Keratinocyte (primary cell): ENCODE measurements at regions not wholly inside any gene's neighbourhood (a gene's known extent, or its start where the extent isn't known, plus 50 kb on each side); places are given as distances from the start of the nearest gene placed in this dataset.
"Not testable (repeated sequence)": the region's sequence is repeated elsewhere in the genome, so short reads cannot be mapped to it uniquely, and the experiment has no call there.

ENCODE experiments used
- DNase-seq: peaks from one replicate; pipeline ENCODE4 v3.0.0-alpha.2; 2011; ENCODE audit warnings: low read depth, missing footprints, low spot score
- FAIRE-seq: peaks from 2 replicates; lab custom pipeline; 2011; peaks lifted over from hg19 to GRCh38; lab: Jason Lieb, UNC
- H2AFZ ChIP-seq: 2 replicates; pipeline ENCODE4 v1.6.0; 2012; ENCODE audit warnings: low read length, control low read depth, inconsistent platforms; ENCODE audit not compliant: control insufficient read depth
- H3K27ac ChIP-seq: 2 replicates; pipeline ENCODE4 v1.5.1; 2011; ENCODE audit warnings: low read length; ENCODE audit not compliant: control insufficient read depth, insufficient read depth
- H3K27me3 ChIP-seq: 3 replicates; pipeline ENCODE4 v1.6.0; 2011; ENCODE audit warnings: low read length; ENCODE audit not compliant: control insufficient read depth, insufficient read depth; ENCODE audit errors: extremely low read depth
- H3K36me3 ChIP-seq, 2 experiments: 2 replicates in 1 of 2; 3 replicates in 1 of 2; pipeline ENCODE4 v1.5.1; 2011; ENCODE audit warnings: low read length in 2 of 2, mild to moderate bottlenecking in 1 of 2; ENCODE audit not compliant: control insufficient read depth in 2 of 2, insufficient read depth in 2 of 2; ENCODE audit errors: extremely low read depth in 1 of 2
- H3K4me1 ChIP-seq: 3 replicates; pipeline ENCODE4 v1.5.1; 2011; ENCODE audit warnings: low read length; ENCODE audit not compliant: control insufficient read depth, insufficient read depth; ENCODE audit errors: extremely low read depth
- H3K4me2 ChIP-seq: 3 replicates; pipeline ENCODE4 v1.6.0; 2011; ENCODE audit warnings: low read depth, low read length; ENCODE audit not compliant: control insufficient read depth, insufficient read depth; ENCODE audit errors: extremely low read depth
- H3K4me3 ChIP-seq, 3 experiments: fragments of 200-600 bp in 1 of 3; sonication (generic) in 1 of 3; 2 replicates in 2 of 3; 3 replicates in 1 of 3; pipeline ENCODE4 v1.5.1; 2011 to 2016; ENCODE audit warnings: low read length in 3 of 3, mild to moderate bottlenecking in 3 of 3, control low read depth in 2 of 3, inconsistent platforms in 1 of 3, low read depth in 1 of 3, mixed read lengths in 1 of 3, mixed run types in 1 of 3, moderate library complexity in 1 of 3; ENCODE audit not compliant: control insufficient read depth in 2 of 3, insufficient read depth in 2 of 3; ENCODE audit errors: extremely low read depth in 1 of 3
- H3K79me2 ChIP-seq: 2 replicates; pipeline ENCODE4 v1.6.0; 2012; ENCODE audit warnings: low read length; ENCODE audit not compliant: control insufficient read depth, insufficient read depth
- H3K9ac ChIP-seq: 3 replicates; pipeline ENCODE4 v1.6.0; 2011; ENCODE audit warnings: low read length; ENCODE audit not compliant: control insufficient read depth, insufficient read depth; ENCODE audit errors: extremely low read depth
- H3K9me1 ChIP-seq: 3 replicates; pipeline ENCODE4 v1.6.0; 2011; ENCODE audit warnings: low read length; ENCODE audit not compliant: control insufficient read depth, insufficient read depth; ENCODE audit errors: extremely low read depth
- H3K9me3 ChIP-seq: 2 replicates; pipeline ENCODE4 v1.5.1; 2012; ENCODE audit warnings: low read depth, low read length; ENCODE audit not compliant: control insufficient read depth
- H4K20me1 ChIP-seq: 3 replicates; pipeline ENCODE4 v1.6.0; 2011; ENCODE audit warnings: low read length; ENCODE audit not compliant: control insufficient read depth, insufficient read depth; ENCODE audit errors: extremely low read depth
- EZH2 ChIP-seq: IDR thresholded peaks from one replicate; pipeline ENCODE4 v1.6.1; 2012; ENCODE audit warnings: inconsistent platforms, mild to moderate bottlenecking, low read length, moderate library complexity
- dilution Hi-C: fragments of 300-500 bp; cut with MboI; formaldehyde crosslinking; loops from one replicate; pipeline ENCODE4 v1.7.0; 2020; ENCODE audit warnings: low sequenced_read_pairs; ENCODE audit not compliant: extremely low pct_ligation_motif_present
- TF ChIP-seq, protein P1 (sequence below), 3 experiments: IDR thresholded peaks in 1 of 3; conservative IDR thresholded peaks in 1 of 3; optimal IDR thresholded peaks in 1 of 3; 2 replicates in 2 of 3; 3 replicates in 1 of 3; pipeline versions ENCODE3 to v1.5.1; 2011; ENCODE audit warnings: low read length in 3 of 3, mild to moderate bottlenecking in 3 of 3, moderate library complexity in 2 of 3, control low read depth in 1 of 3, inconsistent platforms in 1 of 3; ENCODE audit not compliant: insufficient read depth in 2 of 3; ENCODE audit errors: extremely low read depth in 1 of 3

DNA sequence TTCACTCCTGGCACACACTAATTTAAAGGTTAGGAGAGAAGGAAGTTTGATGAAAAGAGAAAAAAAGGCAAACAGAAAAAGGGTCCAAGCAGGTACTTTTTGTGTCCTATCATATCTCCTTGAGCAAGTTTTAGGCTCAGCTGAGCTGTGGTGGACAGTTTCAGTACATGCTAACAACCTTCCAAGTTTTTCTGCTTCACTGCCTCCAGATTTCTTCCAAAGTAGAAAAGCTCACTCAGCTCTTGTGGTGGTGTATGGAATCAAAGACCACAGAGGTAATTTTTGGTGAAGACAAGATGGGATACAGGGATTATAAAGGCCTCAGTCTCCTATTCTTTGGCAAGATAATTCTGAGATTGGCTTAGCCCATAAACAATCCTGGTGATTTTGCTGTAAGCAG, 921.8 kb downstream of the NR2F1-AS1 start:
- TF ChIP-seq, protein P1, sequence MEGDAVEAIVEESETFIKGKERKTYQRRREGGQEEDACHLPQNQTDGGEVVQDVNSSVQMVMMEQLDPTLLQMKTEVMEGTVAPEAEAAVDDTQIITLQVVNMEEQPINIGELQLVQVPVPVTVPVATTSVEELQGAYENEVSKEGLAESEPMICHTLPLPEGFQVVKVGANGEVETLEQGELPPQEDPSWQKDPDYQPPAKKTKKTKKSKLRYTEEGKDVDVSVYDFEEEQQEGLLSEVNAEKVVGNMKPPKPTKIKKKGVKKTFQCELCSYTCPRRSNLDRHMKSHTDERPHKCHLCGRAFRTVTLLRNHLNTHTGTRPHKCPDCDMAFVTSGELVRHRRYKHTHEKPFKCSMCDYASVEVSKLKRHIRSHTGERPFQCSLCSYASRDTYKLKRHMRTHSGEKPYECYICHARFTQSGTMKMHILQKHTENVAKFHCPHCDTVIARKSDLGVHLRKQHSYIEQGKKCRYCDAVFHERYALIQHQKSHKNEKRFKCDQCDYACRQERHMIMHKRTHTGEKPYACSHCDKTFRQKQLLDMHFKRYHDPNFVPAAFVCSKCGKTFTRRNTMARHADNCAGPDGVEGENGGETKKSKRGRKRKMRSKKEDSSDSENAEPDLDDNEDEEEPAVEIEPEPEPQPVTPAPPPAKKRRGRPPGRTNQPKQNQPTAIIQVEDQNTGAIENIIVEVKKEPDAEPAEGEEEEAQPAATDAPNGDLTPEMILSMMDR (optimal IDR thresholded peaks at IDR 0.05 in 1 of 3, IDR thresholded peaks at IDR 0.05 in 1 of 3, conservative IDR thresholded peaks at IDR 0.05 in 1 of 3; ENCODE audit: extremely low read depth in 1 of 3, insufficient read depth in 2 of 3, low read length in 3 of 3), result no peak
- no peak for TF ChIP-seq EZH2
- H3K27me3 ChIP-seq, result no peaks in the 10 kb centered on the region
- no peak overlapping the region for H2AFZ ChIP-seq
- H3K36me3 ChIP-seq, result no peaks in the 10 kb centered on the region
- DNase-seq, result no peak
- dilution Hi-C loops, result no loop called here
- no peak overlapping the region for H3K4me3 ChIP-seq
- no peaks in the 10 kb centered on the region for H3K9me1 ChIP-seq
- no peak overlapping the region for H3K27ac ChIP-seq
- H3K79me2 ChIP-seq, result no peaks in the 10 kb centered on the region
- no peaks in the 10 kb centered on the region for H4K20me1 ChIP-seq
- H3K4me1 ChIP-seq, result no peaks in the 10 kb centered on the region
- no peak overlapping the region for H3K9ac ChIP-seq
- H3K4me2 ChIP-seq, result no peak overlapping the region
- FAIRE-seq, result no peak
- H3K9me3 ChIP-seq, result no peaks in the 10 kb centered on the region

- H3K27me3 ChIP-seq, H3K79me2 ChIP-seq, dilution Hi-C loops, H3K9me1 ChIP-seq, DNase-seq, FAIRE-seq, H3K4me1 ChIP-seq, H3K9me3 ChIP-seq, H3K36me3 ChIP-seq, H4K20me1 ChIP-seq, H3K9ac ChIP-seq, H3K27ac ChIP-seq, H3K4me3 ChIP-seq, H2AFZ ChIP-seq, H3K4me2 ChIP-seq: not testable (repeated sequence)
These were observed 926.4 kb downstream of the NR2F1-AS1 start for GRCh38 chr5:92654601-92655000.

DNA sequence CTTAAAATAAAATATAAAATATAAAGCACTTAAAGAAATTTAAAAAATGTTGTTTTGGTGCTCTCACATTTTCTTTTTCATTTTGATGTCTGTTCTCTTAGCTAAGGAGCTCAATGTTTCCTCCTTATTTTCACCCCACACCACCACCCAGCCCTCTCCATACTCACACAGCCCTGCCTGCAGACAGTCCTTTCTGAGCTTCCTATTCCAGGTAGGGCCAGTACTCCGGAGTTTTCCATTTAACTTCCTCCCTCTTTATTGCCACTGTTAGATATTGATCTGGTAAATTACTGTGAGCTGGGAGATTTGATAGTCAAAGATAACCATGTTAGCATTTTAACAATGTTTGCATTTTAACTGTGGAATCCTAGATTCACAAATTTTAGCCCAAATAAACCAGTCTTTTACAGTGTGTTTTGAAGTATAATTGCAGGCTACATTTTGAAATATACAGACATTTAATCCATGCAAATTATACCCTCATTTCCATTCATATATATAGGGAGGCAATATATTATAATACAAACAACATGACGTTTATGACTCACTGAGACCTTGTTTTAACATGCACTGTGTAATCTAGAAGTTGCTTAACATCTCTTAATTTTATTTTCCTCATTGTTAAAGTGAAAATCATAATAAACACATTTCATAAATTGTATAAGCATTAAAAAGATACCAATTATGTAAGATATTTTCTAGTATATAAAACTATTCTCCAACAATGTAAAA, 927.1 kb downstream of the NR2F1-AS1 start:
- no peaks in the 10 kb centered on the region for H4K20me1 ChIP-seq
- no peaks in the 10 kb centered on the region for H3K27me3 ChIP-seq
- H3K4me1 ChIP-seq, result no peaks in the 10 kb centered on the region
- H3K9me1 ChIP-seq, result no peaks in the 10 kb centered on the region
- DNase-seq (no peak), FAIRE-seq (no peak)
- no peaks in the 10 kb centered on the region for H3K36me3 ChIP-seq
- TF ChIP-seq EZH2, result no peak
- TF ChIP-seq, protein P1 (optimal IDR thresholded peaks at IDR 0.05 in 1 of 3, IDR thresholded peaks at IDR 0.05 in 1 of 3, conservative IDR thresholded peaks at IDR 0.05 in 1 of 3; ENCODE audit: extremely low read depth in 1 of 3, insufficient read depth in 2 of 3, low read length in 3 of 3), result no peak
- H3K79me2 ChIP-seq, result no peaks in the 10 kb centered on the region
- H3K4me2 ChIP-seq, result no peak overlapping the region
- H3K9me3 ChIP-seq, result no peaks in the 10 kb centered on the region
- no peak overlapping the region for H3K9ac ChIP-seq
- no peak overlapping the region for H2AFZ ChIP-seq
- dilution Hi-C loops, result no loop called here
- H3K27ac ChIP-seq, result no peak overlapping the region
- H3K4me3 ChIP-seq, result no peak overlapping the region
